Spleen (tissue), 7 donors: ENCODE measurements at regions not wholly inside any gene's neighbourhood (a gene's known extent, or its start where the extent isn't known, plus 50 kb on each side); places are given as distances from the start of the nearest gene placed in this dataset.

Experiments used
- CTCF ChIP-seq, 11 experiments: fragments of 200-600 bp in 7 of 11; fragments of 450-650 bp in 4 of 11; sonication (generic) in 4 of 11; IDR thresholded peaks in 8 of 11; conservative IDR thresholded peaks in 3 of 11; 1 replicate in 7 of 11; 2 replicates in 4 of 11; pipeline versions ENCODE4 v1.4.0 to v1.8.0; 2016 to 2021; ENCODE audit warnings: antibody characterized with exemption in 11 of 11, inconsistent platforms in 4 of 11, mild to moderate bottlenecking in 1 of 11
- POLR2A ChIP-seq, 3 donors: fragments of 450-650 bp; IDR thresholded peaks; one replicate each; pipeline ENCODE4 v1.5.1; 2017; ENCODE audit warnings: antibody characterized with exemption in 3 of 3, mild to moderate bottlenecking in 1 of 3
- POLR2AphosphoS5 ChIP-seq, 3 donors: sonication (generic); formaldehyde crosslinking; IDR thresholded peaks; one replicate each; pipeline ENCODE4 v1.5.1; 2017; ENCODE audit warnings: antibody characterized with exemption in 3 of 3
- donor health status: DM: no; HTN: no; CAD: no; lungs with moderate emphysema.
- donor health status: DM: no; HTN: no; CAD: no.
- donor health status: DM: no; HTN: no; CAD: no.

DNA sequence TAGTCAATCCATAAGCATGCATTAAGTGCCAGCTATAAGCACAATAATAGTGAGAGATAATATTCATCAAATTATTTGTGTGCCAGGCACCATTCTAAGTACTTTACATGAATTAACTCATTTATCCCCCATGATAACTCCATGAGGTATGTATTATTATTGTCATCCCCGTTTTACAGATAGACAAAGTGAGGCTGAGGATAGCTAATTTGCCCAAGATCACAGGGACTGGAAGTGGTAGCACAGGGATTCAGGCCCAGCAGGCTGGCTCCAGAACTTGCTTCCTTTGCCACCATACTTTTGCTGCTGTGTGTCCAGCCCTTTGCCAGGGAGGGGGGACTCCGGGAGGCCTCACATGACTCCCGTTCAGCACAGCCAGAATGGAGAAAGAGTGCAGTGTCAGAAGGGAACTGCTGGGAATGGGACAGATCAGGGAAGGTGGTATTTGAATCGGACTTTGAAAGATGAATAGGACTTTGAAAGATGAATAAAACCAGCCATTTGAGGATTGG lies 128.0 kb upstream of the PWP1 start:
- no peak for TF ChIP-seq CTCF (IDR thresholded peaks at IDR 0.05 in 8 of 11, conservative IDR thresholded peaks at IDR 0.05 in 3 of 11)
- no peak for TF ChIP-seq POLR2A (IDR thresholded peaks at IDR 0.05)
- TF ChIP-seq POLR2AphosphoS5 (IDR thresholded peaks at IDR 0.05): no peak
